ENCODE measurements at regions not wholly inside any gene's neighbourhood (a gene's known extent, or its start where the extent isn't known, plus 50 kb on each side); places are given as distances from the start of the nearest gene placed in this dataset.
A peak's percentile ranks its signal among the peaks of the same experiment; 100 is the strongest.

- no peak for TF ChIP-seq EZH2phosphoT487 (IDR thresholded peaks at IDR 0.05; ENCODE audit: borderline replicate concordance, low read depth, low read length)
- TF ChIP-seq CTCF (conservative IDR thresholded peaks at IDR 0.05; ENCODE audit: low read length): peak; percentile 84
Observed at GRCh38 chr6:14316651-14317386, 199.2 kb downstream of the CD83 start.
